ENCODE measurements at regions not wholly inside any gene's neighbourhood (a gene's known extent, or its start where the extent isn't known, plus 50 kb on each side); places are given as distances from the start of the nearest gene placed in this dataset.

DNA sequence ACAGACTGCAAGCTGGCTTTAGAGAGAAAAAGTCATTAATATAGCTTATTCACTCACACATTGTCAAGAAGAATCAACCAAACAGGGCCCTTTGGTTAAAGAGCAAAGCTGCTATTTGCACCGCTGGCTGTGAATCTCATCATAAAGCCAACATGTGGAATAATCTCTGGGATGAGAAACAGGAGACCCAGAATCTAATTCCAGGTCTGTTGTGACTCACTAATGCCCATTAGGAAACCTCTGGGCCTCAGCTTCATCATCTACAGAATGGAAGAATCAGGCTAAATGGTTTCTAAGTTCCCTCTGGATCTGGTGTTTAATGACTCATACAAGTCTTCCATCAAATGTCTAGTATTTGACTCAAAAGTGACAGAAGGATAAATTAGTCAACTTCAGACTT is 591.7 kb upstream of the DDX18 start:
- Histone ChIP-seq H3K4me2 (no peak overlapping the region), H3K27ac (ENCODE audit: low read depth) (no peak overlapping the region), H3K79me2 (replicated peaks; ENCODE audit: insufficient read depth) (no peaks in the 10 kb centered on the region), H4K20me1 (replicated peaks; ENCODE audit: insufficient read depth) (no peaks in the 10 kb centered on the region), H3K4me3 (no peak overlapping the region), H2AFZ (no peak overlapping the region), H3K36me3 (ENCODE audit: insufficient read depth) (no peaks in the 10 kb centered on the region), H3K4me1 (ENCODE audit: insufficient read depth) (no peaks in the 10 kb centered on the region), H3F3A (replicated peaks; ENCODE audit: low read depth) (no peaks in the 10 kb centered on the region), H3K27me3 (ENCODE audit: insufficient read depth) (no peaks in the 10 kb centered on the region), H3K9me2 (ENCODE audit: insufficient read depth) (no peaks in the 10 kb centered on the region)
- Mint-ChIP-seq H3K9me3 (peaks cover 7% of the 10 kb centered on the region; the same call in 1 of the 3 replicates), H3K27ac (no peak overlapping the region), H3K4me1 (peaks cover 2% of the 10 kb centered on the region; the same call in 1 of the 3 replicates), H3K36me3 (ENCODE audit: low read depth) (peaks cover 9% of the 10 kb centered on the region; the same call in 2 of the 3 replicates), H3K27me3 (ENCODE audit: insufficient read depth, low read depth, poor library complexity) (no peaks in the 10 kb centered on the region), H3K4me3 (no peak overlapping the region)
- TF ChIP-seq NANOG (IDR thresholded peaks at IDR 0.05; ENCODE audit: borderline replicate concordance) = no peak
- no peak for TF ChIP-seq CTCF (conservative IDR thresholded peaks at IDR 0.05; ENCODE audit: low read depth in 2 of 2)
- TF ChIP-seq CREB1 (CRISPR knock-in tag; IDR thresholded peaks at IDR 0.05; ENCODE audit: low read depth) = no peak
- TF ChIP-seq STAT1 (IDR thresholded peaks at IDR 0.05; ENCODE audit: unreplicated experiment) = no peak
- no peak for TF ChIP-seq ETS1 (IDR thresholded peaks at IDR 0.05)
- DNase-seq (ENCODE audit: low spot score) (no peak), ATAC-seq (no peak)

DNA sequence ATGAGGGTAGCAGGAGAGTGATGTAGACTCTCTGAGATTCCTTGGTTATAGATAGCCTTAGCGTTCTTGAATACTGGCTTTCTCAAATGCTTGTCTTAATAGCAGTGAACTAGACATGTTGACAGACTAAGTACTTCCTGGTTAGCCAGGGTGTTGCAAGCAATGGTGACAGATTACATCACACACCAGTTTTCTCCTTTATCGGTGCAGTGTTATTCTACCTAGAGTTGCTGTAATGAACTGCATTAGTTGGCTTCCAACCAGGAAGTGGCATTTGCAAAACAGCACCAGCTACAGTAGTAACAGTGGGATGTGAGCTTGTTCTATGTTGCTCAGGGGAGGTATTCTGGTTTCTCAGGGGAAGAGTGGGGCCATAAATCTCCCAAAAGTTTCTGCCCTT is 582.2 kb upstream of the DDX18 start:
- H3K36me3 Mint-ChIP-seq (ENCODE audit: low read depth) = peaks cover 26% of the 10 kb centered on the region; the same call in 2 of the 3 replicates
- Histone ChIP-seq H3K27me3 (ENCODE audit: insufficient read depth) (no peaks in the 10 kb centered on the region), H3K27ac (ENCODE audit: low read depth) (no peak overlapping the region), H2AFZ (peak overlapping the region; percentile 23; the same call in 1 of the 2 replicates), H3F3A (replicated peaks; ENCODE audit: low read depth) (no peaks in the 10 kb centered on the region), H3K4me3 (no peak overlapping the region), H3K4me1 (ENCODE audit: insufficient read depth) (no peaks in the 10 kb centered on the region), H3K36me3 (ENCODE audit: insufficient read depth) (no peaks in the 10 kb centered on the region), H3K4me2 (no peak overlapping the region), H3K9me2 (ENCODE audit: insufficient read depth) (no peaks in the 10 kb centered on the region), H3K79me2 (replicated peaks; ENCODE audit: insufficient read depth) (no peaks in the 10 kb centered on the region), H4K20me1 (replicated peaks; ENCODE audit: insufficient read depth) (no peaks in the 10 kb centered on the region)
- ATAC-seq = peak; percentile 66
- H3K27ac Mint-ChIP-seq = no peak overlapping the region
- H3K4me3 Mint-ChIP-seq = no peak overlapping the region
- peaks cover 9% of the 10 kb centered on the region for H3K4me1 Mint-ChIP-seq
- peaks cover 2% of the 10 kb centered on the region for H3K27me3 Mint-ChIP-seq (ENCODE audit: insufficient read depth, low read depth, poor library complexity)
- DNase-seq (ENCODE audit: low spot score) = no peak
- H3K9me3 Mint-ChIP-seq = peaks cover 32% of the 10 kb centered on the region
- no peak for TF ChIP-seq POLR2AphosphoS5 (IDR thresholded peaks at IDR 0.05; ENCODE audit: low read depth)
- TF ChIP-seq CTCF (conservative IDR thresholded peaks at IDR 0.05; ENCODE audit: low read depth in 2 of 2) = no peak
- TF ChIP-seq JUNB (IDR thresholded peaks at IDR 0.05; ENCODE audit: unreplicated experiment) = no peak
- TF ChIP-seq, protein P1, sequence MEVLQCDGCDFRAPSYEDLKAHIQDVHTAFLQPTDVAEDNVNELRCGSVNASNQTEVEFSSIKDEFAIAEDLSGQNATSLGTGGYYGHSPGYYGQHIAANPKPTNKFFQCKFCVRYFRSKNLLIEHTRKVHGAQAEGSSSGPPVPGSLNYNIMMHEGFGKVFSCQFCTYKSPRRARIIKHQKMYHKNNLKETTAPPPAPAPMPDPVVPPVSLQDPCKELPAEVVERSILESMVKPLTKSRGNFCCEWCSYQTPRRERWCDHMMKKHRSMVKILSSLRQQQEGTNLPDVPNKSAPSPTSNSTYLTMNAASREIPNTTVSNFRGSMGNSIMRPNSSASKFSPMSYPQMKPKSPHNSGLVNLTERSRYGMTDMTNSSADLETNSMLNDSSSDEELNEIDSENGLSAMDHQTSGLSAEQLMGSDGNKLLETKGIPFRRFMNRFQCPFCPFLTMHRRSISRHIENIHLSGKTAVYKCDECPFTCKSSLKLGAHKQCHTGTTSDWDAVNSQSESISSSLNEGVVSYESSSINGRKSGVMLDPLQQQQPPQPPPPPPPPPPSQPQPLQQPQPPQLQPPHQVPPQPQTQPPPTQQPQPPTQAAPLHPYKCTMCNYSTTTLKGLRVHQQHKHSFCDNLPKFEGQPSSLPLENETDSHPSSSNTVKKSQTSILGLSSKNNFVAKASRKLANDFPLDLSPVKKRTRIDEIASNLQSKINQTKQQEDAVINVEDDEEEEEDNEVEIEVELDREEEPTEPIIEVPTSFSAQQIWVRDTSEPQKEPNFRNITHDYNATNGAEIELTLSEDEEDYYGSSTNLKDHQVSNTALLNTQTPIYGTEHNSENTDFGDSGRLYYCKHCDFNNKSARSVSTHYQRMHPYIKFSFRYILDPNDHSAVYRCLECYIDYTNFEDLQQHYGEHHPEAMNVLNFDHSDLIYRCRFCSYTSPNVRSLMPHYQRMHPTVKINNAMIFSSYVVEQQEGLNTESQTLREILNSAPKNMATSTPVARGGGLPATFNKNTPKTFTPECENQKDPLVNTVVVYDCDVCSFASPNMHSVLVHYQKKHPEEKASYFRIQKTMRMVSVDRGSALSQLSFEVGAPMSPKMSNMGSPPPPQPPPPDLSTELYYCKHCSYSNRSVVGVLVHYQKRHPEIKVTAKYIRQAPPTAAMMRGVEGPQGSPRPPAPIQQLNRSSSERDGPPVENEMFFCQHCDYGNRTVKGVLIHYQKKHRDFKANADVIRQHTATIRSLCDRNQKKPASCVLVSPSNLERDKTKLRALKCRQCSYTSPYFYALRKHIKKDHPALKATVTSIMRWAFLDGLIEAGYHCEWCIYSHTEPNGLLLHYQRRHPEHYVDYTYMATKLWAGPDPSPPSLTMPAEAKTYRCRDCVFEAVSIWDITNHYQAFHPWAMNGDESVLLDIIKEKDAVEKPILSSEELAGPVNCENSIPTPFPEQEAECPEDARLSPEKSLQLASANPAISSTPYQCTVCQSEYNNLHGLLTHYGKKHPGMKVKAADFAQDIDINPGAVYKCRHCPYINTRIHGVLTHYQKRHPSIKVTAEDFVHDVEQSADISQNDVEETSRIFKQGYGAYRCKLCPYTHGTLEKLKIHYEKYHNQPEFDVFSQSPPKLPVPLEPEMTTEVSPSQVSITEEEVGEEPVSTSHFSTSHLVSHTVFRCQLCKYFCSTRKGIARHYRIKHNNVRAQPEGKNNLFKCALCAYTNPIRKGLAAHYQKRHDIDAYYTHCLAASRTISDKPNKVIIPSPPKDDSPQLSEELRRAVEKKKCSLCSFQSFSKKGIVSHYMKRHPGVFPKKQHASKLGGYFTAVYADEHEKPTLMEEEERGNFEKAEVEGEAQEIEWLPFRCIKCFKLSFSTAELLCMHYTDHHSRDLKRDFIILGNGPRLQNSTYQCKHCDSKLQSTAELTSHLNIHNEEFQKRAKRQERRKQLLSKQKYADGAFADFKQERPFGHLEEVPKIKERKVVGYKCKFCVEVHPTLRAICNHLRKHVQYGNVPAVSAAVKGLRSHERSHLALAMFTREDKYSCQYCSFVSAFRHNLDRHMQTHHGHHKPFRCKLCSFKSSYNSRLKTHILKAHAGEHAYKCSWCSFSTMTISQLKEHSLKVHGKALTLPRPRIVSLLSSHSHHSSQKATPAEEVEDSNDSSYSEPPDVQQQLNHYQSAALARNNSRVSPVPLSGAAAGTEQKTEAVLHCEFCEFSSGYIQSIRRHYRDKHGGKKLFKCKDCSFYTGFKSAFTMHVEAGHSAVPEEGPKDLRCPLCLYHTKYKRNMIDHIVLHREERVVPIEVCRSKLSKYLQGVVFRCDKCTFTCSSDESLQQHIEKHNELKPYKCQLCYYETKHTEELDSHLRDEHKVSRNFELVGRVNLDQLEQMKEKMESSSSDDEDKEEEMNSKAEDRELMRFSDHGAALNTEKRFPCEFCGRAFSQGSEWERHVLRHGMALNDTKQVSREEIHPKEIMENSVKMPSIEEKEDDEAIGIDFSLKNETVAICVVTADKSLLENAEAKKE (CRISPR knock-in tag; IDR thresholded peaks at IDR 0.05) = no peak
